A673 (cell line): ENCODE measurements at regions not wholly inside any gene's neighbourhood (a gene's known extent, or its start where the extent isn't known, plus 50 kb on each side); places are given as distances from the start of the nearest gene placed in this dataset.

Source experiments
- BruUV-seq: library from RNA; stranded (reverse); fragments of 400-500 nt; replicated peaks from 2 replicates; lab custom pipeline; 2021; lab: Mats Ljungman, UMichigan
- CTCF ChIA-PET: fragments of 300-600 bp; sonication (Branson Sonifier 250); formaldehyde crosslinking; loops from one replicate; lab custom pipeline; 2022; ENCODE audit warnings: antibody characterized with exemption; lab: Charles Lee
- POLR2A ChIA-PET: fragments of 300-600 bp; sonication (Branson Sonifier 250); formaldehyde crosslinking; loops from one replicate; lab custom pipeline; 2022; ENCODE audit warnings: antibody characterized with exemption; ENCODE audit not compliant: low non-redundant PET; lab: Charles Lee
- DNase-seq: peaks from one replicate; pipeline ENCODE4 v3.0.0-alpha.2; 2015; ENCODE audit warnings: low spot score
- H3K27ac ChIP-seq: fragments of 200-600 bp; sonication (generic); 2 replicates; pipeline ENCODE4 v1.5.1; 2016; ENCODE audit warnings: mixed run types, low read depth, mild to moderate bottlenecking, mixed read lengths, antibody characterized with exemption, low read length; ENCODE audit not compliant: poor library complexity, severe bottlenecking
- H3K27me3 ChIP-seq: fragments of 200-600 bp; sonication (generic); replicated peaks from 2 replicates; pipeline ENCODE4 v1.6.1; 2017; ENCODE audit warnings: mixed run types, low read depth, mild to moderate bottlenecking, mixed read lengths, antibody characterized with exemption, low read length; ENCODE audit not compliant: insufficient read depth, poor library complexity
- H3K36me3 ChIP-seq: fragments of 200-600 bp; sonication (generic); 2 replicates; pipeline ENCODE4 v1.6.1; 2016; ENCODE audit warnings: mixed run types, mild to moderate bottlenecking, mixed read lengths, antibody characterized with exemption, low read length; ENCODE audit not compliant: insufficient read depth, poor library complexity, severe bottlenecking
- H3K4me1 ChIP-seq: fragments of 200-600 bp; sonication (generic); 2 replicates; pipeline ENCODE4 v1.6.1; 2017; ENCODE audit warnings: mixed run types, mild to moderate bottlenecking, mixed read lengths, antibody characterized with exemption, low read length; ENCODE audit not compliant: insufficient read depth, poor library complexity, severe bottlenecking
- H3K4me3 ChIP-seq: fragments of 200-600 bp; sonication (generic); 2 replicates; pipeline ENCODE4 v1.5.1; 2016; ENCODE audit warnings: low read depth, mixed run types, mild to moderate bottlenecking, mixed read lengths, low read length; ENCODE audit not compliant: poor library complexity, severe bottlenecking
- H3K9me3 ChIP-seq: fragments of 200-600 bp; sonication (generic); 2 replicates; pipeline ENCODE4 v1.6.1; 2016; ENCODE audit warnings: mixed run types, low read depth, mild to moderate bottlenecking, mixed read lengths, antibody characterized with exemption, low read length; ENCODE audit not compliant: poor library complexity, severe bottlenecking
- EZH2 ChIP-seq: fragments of 200-600 bp; sonication (generic); IDR thresholded peaks from 2 replicates; pipeline ENCODE4 v1.6.1; 2017; ENCODE audit warnings: borderline replicate concordance, low read depth, mild to moderate bottlenecking, mixed read lengths, antibody characterized with exemption, low read length; ENCODE audit not compliant: poor library complexity, severe bottlenecking
- intact Hi-C: fragments of 100-400 bp; cut with micrococcal nuclease; formaldehyde crosslinking; loops from one replicate; pipeline ENCODE4 v1.10.0; 2022; ENCODE audit not compliant: unreplicated experiment
- TF ChIP-seq, protein P1 (sequence below): fragments of 300-800, 200-600 bp; sonication (generic); conservative IDR thresholded peaks from 2 replicates; pipeline ENCODE4 v1.5.1; 2017; ENCODE audit warnings: low read depth, mild to moderate bottlenecking, antibody characterized with exemption, low read length, moderate library complexity, mixed read lengths

DNA sequence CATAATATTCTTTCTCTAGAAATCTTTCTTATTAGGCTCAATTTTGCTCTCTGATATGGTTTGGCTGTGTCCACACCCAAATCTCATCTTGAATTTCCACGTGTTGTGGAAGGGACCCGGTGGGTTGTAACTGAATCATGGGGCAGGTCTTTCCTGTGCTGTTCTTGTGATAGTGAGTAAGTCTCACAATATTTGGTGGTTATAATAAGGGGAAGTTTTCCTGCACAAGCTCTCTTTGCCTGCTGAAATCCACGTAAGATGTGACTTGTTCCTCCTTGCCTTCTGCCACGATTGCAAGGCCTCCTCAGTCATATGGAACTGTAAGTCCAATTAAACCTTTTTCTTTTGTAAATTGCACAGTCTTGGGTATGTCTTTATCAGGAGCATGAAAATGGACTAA, 73.8 kb downstream of the CAVIN2 start:
- CTCF ChIA-PET: no interaction called here
- Histone ChIP-seq H3K36me3 (no peaks in the 10 kb centered on the region), H3K27me3 (no peaks in the 10 kb centered on the region), H3K4me1 (no peaks in the 10 kb centered on the region), H3K4me3 (no peak overlapping the region), H3K9me3 (no peaks in the 10 kb centered on the region), H3K27ac (no peak overlapping the region)
- POLR2A ChIA-PET: no interaction called here
- intact Hi-C loops: no loop called here
- no peak for DNase-seq
- TF ChIP-seq, protein P1, sequence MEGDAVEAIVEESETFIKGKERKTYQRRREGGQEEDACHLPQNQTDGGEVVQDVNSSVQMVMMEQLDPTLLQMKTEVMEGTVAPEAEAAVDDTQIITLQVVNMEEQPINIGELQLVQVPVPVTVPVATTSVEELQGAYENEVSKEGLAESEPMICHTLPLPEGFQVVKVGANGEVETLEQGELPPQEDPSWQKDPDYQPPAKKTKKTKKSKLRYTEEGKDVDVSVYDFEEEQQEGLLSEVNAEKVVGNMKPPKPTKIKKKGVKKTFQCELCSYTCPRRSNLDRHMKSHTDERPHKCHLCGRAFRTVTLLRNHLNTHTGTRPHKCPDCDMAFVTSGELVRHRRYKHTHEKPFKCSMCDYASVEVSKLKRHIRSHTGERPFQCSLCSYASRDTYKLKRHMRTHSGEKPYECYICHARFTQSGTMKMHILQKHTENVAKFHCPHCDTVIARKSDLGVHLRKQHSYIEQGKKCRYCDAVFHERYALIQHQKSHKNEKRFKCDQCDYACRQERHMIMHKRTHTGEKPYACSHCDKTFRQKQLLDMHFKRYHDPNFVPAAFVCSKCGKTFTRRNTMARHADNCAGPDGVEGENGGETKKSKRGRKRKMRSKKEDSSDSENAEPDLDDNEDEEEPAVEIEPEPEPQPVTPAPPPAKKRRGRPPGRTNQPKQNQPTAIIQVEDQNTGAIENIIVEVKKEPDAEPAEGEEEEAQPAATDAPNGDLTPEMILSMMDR: no peak
- no peak for TF ChIP-seq EZH2
- no TSS peak for BruUV-seq

DNA sequence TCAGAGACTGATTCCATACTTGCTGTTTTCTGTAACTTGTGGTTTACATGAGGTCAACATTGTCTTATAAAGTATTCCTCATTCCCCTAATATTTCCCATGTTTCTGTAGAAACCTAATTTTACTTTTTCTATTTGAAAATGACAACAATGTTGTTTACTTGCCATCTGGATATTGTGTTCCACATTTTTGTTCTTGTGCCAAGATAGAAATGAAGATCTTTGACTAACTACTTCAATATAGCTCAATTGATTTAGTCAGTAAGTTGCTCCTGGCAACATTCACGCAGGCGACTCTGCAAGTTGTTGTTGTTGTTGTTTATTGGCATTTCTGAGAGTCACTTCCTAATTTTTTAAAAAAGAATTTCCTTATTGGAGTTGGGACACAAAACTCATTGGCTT, 69.5 kb downstream of the CAVIN2 start:
- no TSS peak for BruUV-seq
- intact Hi-C loops: no loop called here
- CTCF ChIA-PET: no interaction called here

DNA sequence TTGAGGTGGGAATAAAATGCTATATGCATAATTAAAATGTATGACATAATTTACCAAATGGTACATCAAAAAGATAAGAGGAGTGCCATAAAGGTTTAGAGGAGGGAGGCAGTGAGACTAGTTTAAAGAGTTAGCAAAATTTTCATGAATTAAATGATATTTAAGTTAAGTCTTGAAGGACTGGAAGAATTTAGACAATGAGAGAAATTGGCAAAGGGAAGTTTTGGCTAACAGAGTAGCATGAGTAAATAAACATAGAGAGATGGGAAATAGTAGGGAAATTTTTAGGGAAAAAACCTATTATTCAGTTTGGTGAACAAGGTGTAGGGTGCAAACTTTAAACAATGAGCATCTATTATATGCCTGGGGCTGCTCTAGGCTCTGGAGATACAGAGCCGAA, 68.8 kb downstream of the CAVIN2 start:
- TF ChIP-seq, protein P1: no peak
- no peak for TF ChIP-seq EZH2
- CTCF ChIA-PET: no interaction called here
- Histone ChIP-seq H3K27ac (no peak overlapping the region), H3K4me3 (no peak overlapping the region), H3K9me3 (no peaks in the 10 kb centered on the region), H3K27me3 (no peaks in the 10 kb centered on the region), H3K36me3 (no peaks in the 10 kb centered on the region), H3K4me1 (no peaks in the 10 kb centered on the region)
- BruUV-seq: no TSS peak
- POLR2A ChIA-PET: no interaction called here
- intact Hi-C loops: no loop called here
- no peak for DNase-seq

More for the DNA sequence above, 69.5 kb downstream of the CAVIN2 start:
- Histone ChIP-seq H3K27me3 (no peaks in the 10 kb centered on the region), H3K4me1 (no peaks in the 10 kb centered on the region), H3K4me3 (no peak overlapping the region), H3K36me3 (no peaks in the 10 kb centered on the region), H3K9me3 (no peaks in the 10 kb centered on the region), H3K27ac (no peak overlapping the region)
- POLR2A ChIA-PET: no interaction called here
- TF ChIP-seq EZH2: no peak
- TF ChIP-seq, protein P1: no peak
- no peak for DNase-seq
